ENCODE measurements at regions not wholly inside any gene's neighbourhood (a gene's known extent, or its start where the extent isn't known, plus 50 kb on each side); places are given as distances from the start of the nearest gene placed in this dataset.
"Not testable (repeated sequence)": the region's sequence is repeated elsewhere in the genome, so short reads cannot be mapped to it uniquely, and the experiment has no call there.

DNA sequence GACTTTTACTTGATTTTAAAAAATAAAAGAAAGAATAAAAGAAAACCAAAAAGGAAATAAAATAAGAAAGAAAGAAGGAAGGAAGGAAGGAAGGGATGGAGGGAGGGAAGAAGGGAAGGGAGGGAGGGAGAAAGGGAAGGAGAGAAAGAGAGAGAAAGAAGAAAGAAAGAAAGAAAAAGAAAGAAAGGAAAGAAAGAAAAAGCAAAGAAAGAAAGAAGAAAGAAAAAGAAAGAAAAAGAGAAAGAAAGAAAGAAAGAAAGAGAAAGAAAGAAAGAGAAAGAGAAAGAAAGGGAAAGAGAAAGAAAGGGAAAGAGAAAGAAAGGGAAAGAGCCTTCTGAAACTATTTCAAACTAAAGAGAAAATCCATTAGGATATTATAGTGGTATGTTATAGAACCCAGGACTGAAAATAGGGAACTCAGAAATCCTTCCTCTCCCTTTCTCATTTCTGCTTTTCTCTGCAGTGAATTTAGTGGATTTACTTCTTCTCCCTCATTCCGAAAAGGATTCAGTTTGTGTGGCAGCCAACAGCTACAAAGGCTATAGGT lies 414.7 kb upstream of the CCNG1 start:
- DNase-seq = no peak

- no peak for DNase-seq
Measured at GRCh38 chr5:163023846-163024245, 413.5 kb upstream of the CCNG1 start.

DNA sequence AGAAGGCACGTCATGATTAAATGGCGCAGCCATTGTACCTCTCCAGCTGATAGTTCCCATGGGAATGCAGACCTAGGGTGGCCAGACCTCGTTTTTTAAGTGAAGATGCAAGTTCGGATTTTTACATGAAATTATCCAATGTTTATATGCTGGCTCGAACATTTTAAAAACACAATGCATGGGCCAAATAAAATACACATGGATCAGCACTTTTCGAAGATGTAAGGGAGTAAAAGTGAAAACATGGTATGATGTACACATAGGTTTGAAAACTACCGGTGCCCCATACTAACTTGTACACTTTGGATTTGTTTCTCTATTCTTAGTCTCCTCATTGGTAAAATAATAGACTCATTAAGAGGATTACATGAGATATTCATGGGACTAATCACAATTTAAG lies 412.5 kb upstream of the CCNG1 start:
- DNase-seq = no peak

DNA sequence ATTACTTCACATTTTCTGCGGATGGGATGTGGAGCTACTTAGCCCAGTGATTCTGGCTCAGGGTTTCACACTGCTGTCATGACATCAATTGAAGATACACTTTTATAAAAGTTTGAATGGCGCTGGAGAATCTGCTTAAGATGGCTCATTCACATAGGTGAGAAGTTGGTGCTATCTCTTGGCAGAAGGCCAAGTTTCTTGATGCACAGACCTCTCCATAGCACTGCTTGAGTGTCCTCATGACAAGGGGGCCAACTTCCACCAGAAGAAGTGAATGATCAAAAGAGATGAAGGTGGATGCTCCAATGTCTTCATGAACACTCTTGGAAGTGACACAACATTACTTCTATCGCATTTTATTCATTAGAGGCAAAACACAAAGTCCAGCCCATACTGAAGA lies 403.7 kb upstream of the CCNG1 start:
- no peak for DNase-seq

DNA sequence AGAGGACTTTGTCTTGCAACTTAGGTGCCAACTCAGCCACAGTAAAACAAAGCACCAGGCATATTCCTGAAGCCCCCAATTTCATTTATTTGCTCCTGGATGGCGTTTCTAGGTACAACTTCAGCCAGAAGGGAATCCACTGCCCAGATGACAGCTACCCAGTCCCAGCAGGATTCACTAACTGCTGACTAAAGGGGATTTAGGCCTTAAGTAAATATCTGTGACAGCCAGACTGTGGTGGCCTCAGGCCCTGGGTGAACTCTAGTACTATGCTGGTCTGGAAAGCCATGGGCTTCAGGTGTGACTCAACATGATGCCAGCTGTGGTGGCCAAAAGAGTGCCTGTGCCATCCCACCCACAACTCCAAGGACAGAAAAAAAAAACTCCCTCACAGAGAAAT lies 396.1 kb upstream of the CCNG1 start:
- no peak for DNase-seq

DNA sequence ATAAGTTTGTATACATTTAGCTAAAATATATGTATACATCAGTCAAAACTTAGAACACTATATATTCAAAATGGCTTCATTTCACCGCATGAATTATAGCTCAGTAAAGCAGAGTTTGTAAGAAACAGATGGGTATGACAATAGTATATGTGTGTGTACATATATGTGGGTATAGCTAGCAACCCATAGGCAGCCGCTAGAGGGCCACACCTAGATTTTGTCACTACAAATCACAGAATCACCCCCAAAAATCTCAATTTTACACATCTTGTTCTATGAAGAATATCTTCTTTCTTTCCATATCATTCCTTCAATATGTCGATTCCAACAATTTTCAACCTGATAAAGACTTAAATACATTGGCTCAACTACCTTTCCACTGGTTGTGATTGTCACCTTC lies 357.8 kb upstream of the CCNG1 start:
- no peak for DNase-seq

GRCh38 chr5:163089230-163089629 lies 348.2 kb upstream of the CCNG1 start:
- DNase-seq = no peak

- no peak for DNase-seq
Measured at GRCh38 chr5:163089926-163090325, 347.5 kb upstream of the CCNG1 start.

DNA sequence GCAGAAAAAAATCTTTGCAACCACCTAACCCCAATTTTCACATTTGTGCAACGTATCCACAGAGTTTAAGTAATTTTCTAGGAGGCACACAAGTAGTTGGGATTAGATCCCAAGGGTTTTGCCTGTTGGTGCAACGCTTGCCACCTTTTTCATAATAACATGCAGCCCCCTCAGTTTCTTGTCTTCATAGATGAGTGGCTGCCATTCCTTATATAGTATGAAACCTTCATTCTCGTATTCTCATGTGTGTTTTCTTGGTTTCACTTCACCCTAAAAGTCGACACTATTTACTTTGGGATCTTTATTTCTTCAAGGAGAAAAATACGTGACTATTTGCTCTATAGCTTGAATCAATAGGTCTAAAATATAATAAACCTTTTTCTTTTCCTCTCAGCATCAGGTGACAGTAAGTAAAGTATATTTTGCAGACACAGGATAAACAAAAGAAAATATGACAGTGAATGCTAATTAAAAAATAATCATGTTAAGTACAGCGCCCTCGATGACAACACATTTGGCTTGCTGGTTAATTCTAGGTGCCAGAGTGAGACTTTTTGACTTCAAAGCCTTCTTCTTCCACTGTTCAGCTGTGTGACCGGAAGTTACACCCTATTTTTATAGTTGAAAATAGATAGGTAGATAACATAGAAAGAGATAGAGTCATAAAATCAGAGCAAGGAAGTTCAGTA lies 342.8 kb upstream of the CCNG1 start:
- no peak for DNase-seq

DNA sequence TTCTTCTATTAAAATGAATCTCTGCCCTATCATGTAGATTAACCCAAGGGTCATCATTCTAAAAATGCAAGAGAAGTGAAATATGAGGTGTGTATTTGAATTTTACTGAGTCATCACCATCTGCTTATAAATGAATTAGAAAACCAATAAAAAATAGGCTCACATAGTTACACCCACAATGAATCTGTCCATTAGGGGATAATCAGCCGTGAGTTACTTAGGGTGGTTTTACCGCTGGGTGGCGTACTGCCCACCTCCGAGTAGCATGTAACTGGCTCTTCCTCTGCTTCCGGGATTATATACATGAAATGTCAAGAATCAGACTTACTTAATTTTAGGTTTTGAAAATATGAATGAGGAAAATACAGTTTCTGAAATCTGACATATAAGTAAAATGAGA lies 332.9 kb upstream of the CCNG1 start:
- no peak for DNase-seq

DNA sequence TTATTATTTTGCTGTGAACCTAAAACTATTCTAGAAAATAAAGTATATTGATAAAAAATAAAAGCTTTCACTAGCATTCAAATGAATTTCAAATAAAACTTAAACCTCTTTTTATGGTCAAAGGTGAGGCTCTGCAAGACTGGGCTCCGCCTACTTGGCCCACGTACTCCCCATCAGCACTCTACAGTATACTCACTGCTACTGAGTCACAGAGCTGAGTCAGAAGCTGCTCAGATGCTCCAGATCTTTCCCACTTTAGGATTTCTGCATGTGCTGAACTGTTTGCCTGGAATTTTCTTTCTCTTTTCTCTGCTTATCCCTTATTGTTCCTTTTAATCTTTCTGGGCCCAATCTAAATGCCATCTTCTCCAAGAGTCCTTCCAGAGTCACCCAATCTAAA lies 331.9 kb upstream of the CCNG1 start:
- DNase-seq = no peak

DNA sequence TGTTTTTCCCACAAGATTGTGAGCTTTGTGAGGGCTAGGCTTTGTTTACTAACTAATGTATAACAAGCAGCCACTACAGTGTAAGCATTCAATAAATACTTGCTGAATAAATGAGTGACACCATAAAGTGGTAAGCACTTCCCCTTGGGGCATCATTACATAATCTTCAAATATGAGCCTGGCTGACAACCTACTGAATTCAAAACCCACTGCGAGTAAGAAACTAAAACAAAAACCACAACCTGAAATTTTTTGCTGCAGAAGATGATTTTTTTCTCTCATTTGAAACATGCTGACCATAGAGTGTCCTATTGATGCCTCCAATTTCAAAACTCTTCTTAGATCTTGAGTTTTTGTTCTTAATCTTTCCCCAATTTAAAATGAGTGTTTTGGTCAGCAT lies 331.3 kb upstream of the CCNG1 start:
- DNase-seq = no peak

GRCh38 chr5:163108351-163108750 lies 329.0 kb upstream of the CCNG1 start:
- DNase-seq = no peak

DNA sequence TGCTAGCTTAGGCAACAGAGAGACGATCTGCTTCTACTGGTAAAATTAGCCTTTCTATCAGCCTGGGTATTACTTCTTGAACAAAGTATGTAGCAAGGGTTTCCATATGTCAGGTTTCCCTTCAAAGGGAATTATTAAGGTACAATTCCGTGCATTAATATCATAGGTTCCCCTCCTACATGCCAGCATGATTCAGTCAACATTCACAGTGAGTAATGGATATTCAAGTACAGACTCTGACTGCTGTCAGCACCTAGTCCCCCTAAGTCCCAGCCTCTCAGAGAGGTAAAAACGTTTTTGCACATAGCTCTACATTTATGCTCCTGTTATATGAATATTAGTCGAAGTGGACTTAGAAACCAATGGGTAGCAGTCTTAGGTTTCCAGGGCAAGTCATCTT lies 322.4 kb upstream of the CCNG1 start:
- no peak for DNase-seq

DNA sequence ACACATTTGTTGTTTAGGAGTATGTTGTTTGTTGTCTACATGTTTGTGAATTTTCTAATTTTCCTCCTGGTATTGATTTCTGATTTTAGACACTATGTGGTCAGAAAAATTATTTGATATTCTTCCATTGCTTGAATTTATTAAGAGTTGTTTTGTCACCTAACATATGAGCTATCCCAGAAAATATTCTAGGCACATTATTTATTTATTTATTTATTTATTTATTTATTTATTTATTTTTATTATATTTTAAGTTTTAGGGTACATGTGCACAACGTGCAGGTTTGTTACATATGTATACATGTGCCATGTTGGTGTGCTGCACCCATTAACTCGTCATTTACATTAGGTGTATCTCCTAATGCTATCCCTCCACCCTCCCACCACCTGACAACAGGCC lies 320.8 kb upstream of the CCNG1 start:
- DNase-seq = not testable (repeated sequence)

DNA sequence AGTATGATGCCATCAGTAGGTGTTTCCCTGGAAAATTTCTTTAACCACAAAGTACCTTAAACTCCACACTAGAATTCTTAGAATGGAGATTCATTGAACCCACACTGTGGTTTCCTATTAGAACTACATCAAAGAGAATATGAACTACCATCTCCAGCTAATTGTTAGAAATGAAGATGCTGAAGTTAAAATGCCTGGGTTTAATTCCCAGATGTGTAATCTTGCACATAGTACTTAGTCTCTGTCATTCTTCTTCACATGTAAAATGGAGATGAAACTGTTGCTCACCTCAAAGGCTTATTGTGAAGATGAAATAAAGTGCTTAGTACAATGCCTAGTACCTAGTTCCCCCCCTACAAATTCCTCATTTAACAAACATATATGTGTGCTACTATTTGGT lies 303.3 kb upstream of the CCNG1 start:
- no peak for DNase-seq

GRCh38 chr5:163135849-163136248 lies 301.5 kb upstream of the CCNG1 start:
- DNase-seq = no peak

DNA sequence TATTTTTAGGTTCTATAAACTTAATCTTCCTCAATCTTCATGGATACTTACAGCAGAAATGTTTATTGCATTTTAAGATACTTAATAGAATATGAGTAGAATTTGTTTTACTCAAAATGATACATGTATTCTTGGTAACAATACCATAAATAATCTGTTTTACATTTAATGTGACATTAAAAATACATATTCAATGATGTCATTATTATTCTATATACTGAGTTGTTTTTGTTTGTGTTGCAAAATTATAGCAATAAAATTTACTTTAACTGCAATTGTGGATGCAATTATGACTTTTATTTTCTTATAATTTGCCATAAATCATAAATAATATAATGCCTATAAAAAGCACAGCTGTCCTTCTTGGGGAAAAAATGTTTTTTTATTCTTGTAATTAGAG lies 275.9 kb upstream of the CCNG1 start:
- no peak for DNase-seq

- no peak for DNase-seq
Measured at GRCh38 chr5:163162645-163163044, 274.8 kb upstream of the CCNG1 start.

DNA sequence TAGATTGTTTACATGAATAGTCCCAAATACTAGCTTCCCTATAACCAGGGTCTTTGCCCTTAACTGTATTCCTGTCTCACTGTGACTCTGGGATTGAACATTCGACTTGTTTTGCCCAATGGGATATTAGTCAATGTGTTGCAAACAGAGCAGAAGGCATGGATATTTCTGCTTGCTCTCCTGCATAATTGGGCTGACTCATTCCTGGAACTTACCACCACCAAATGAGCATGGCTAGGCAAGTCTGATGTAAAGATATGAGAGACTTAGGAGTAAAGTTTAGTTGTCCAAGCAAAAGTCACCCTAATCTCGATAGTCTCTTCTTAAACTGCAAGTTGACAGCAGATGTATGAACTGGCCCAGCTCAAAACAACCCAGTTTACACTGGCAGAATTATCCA lies 273.5 kb upstream of the CCNG1 start:
- DNase-seq = no peak

GRCh38 chr5:163165277-163165676 lies 272.1 kb upstream of the CCNG1 start:
- DNase-seq = no peak

DNA sequence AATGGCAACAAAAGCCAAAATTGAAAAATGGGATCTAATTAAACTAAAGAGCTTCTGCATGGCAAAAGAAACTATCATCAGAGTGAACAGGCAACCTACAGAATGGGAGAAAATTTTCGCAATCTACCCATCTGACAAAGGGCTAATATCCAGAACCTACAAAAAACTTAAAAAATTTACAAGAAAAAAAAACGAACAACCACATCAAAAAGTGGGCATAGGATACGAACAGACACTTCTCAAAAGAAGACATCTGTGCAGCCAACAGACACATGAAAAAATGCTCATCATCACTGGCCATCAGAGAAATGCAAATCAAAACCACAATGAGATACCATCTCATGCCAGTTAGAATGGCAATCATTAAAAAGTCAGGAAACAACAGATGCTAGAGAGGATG lies 267.2 kb upstream of the CCNG1 start:
- not testable (repeated sequence) for DNase-seq

DNA sequence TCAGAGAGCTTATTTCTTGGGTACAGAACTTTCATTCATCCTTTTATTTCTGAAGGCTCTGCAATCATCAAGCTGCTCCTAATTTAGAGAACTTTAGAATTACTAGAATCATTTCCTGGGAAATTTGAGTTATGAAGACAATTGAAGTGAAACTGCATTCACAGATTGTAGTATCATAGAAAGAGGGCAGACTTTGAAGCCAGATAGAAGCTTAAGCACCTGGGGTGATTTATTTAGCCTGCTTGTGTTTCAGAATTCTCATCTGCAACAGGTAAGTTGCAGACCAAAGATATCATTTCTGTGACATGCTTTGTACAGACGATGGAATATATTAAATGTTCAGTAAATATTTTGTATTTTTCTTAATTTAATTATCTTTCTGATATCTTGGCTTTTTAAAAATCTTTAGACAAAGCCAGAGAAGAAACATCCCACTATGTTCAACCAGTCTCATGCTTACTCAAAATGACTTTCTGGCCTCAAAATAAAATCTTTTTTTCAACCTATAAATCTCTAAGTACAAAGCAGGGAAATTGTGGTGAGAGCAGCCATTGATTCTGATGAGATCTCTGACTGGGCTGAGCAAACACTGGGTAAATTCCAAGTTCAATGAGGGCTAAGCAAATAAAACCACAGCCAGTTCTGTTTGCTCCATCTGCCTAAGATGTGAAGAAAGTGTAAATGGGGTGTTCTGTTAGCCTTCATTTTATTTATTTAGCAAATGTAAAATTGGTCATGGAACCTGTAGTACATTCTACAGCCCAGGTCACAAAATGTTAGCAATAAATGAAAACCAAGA lies 264.7 kb upstream of the CCNG1 start:
- no peak for DNase-seq

DNA sequence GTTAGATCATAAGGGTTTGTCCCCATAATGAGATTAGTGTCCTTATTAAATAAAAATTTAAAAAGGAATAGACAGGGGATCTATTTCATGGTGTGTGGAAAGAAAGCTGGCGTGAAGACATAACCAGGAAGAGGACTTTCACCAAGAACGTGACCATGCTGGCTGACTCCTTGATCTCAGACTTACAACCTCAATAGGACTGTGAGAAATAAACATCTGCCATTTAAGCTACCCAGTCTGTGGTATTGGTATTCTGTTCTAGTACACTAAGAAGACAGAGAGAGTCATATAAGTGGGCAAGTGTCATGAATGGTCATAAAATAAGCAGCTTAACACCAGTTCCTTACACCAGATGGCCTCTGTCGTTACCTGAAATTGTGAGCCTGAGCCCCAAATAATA lies 259.4 kb upstream of the CCNG1 start:
- no peak for DNase-seq

GRCh38 chr5:163185315-163185714 lies 252.1 kb upstream of the CCNG1 start:
- DNase-seq = no peak

Measured in CD4-positive, alpha-beta T cell treated with Interleukin-12 subunit alpha and Interleukin-12 subunit beta, for 1 hour (primary cell).